SK-N-SH treated with all-trans-retinoic acid at 6 μM for 48 hours (cell line): ENCODE measurements at regions not wholly inside any gene's neighbourhood (a gene's known extent, or its start where the extent isn't known, plus 50 kb on each side); places are given as distances from the start of the nearest gene placed in this dataset.

ENCODE experiments used
- ARNTL ChIP-seq: fragments of 450-650 bp; formaldehyde crosslinking; IDR thresholded peaks from 2 replicates; pipeline ENCODE4 v1.5.0; 2020; ENCODE audit warnings: low read depth, mild to moderate bottlenecking, moderate library complexity, borderline replicate concordance
- BACH2 ChIP-seq: fragments of 250-450 bp; sonication (Bioruptor Pico); IDR thresholded peaks from 2 replicates; pipeline ENCODE4 v1.9.0; 2021; ENCODE audit warnings: mild to moderate bottlenecking, borderline replicate concordance
- ISL1 ChIP-seq: fragments of 250-450 bp; sonication (Bioruptor Pico); IDR thresholded peaks from 2 replicates; pipeline ENCODE4 v2.1.2; 2022; ENCODE audit warnings: mild to moderate bottlenecking, moderate library complexity
- PATZ1 ChIP-seq: fragments of 250-450 bp; sonication (Bioruptor Pico); IDR thresholded peaks from 2 replicates; pipeline ENCODE4 v1.8.0; 2020; ENCODE audit warnings: mild to moderate bottlenecking, moderate library complexity, borderline replicate concordance
- POU6F1 ChIP-seq: fragments of 250-450 bp; sonication (Bioruptor Pico); IDR thresholded peaks from 2 replicates; pipeline ENCODE4 v1.8.0; 2021; ENCODE audit warnings: low read depth, mild to moderate bottlenecking, moderate library complexity, borderline replicate concordance
- PPARA ChIP-seq: fragments of 250-450 bp; sonication (Bioruptor Pico); IDR thresholded peaks from 2 replicates; pipeline ENCODE4 v1.5.0; 2020; ENCODE audit warnings: mild to moderate bottlenecking, borderline replicate concordance
- RARB ChIP-seq: fragments of 250-450 bp; sonication (Bioruptor Pico); IDR thresholded peaks from 2 replicates; pipeline ENCODE4 v1.8.0; 2021; ENCODE audit warnings: mild to moderate bottlenecking, moderate library complexity
- SNAI2 ChIP-seq: fragments of 250-450 bp; sonication (Bioruptor Pico); IDR thresholded peaks from 2 replicates; pipeline ENCODE4 v1.5.0; 2020; ENCODE audit warnings: mild to moderate bottlenecking, moderate library complexity
- TCF4 ChIP-seq: fragments of 250-450 bp; sonication (Bioruptor Pico); IDR thresholded peaks from 2 replicates; pipeline ENCODE4 v1.8.0; 2021; ENCODE audit warnings: mild to moderate bottlenecking, moderate library complexity, borderline replicate concordance
- ZC3H10 ChIP-seq: fragments of 250-450 bp; sonication (Bioruptor Pico); IDR thresholded peaks from 2 replicates; pipeline ENCODE4 v1.5.1; 2021; ENCODE audit warnings: mild to moderate bottlenecking, moderate library complexity
- ZFP3 ChIP-seq: fragments of 250-450 bp; sonication (Bioruptor Pico); IDR thresholded peaks from 2 replicates; pipeline ENCODE4 v1.5.0; 2020; ENCODE audit warnings: mild to moderate bottlenecking, moderate library complexity
- ZFP30 ChIP-seq: fragments of 450-650 bp; formaldehyde crosslinking; IDR thresholded peaks from 2 replicates; pipeline ENCODE4 v1.5.0; 2022; ENCODE audit warnings: mild to moderate bottlenecking, moderate library complexity
- ZNF565 ChIP-seq: fragments of 450-650 bp; formaldehyde crosslinking; conservative IDR thresholded peaks from 2 replicates; pipeline ENCODE4 v1.5.0; 2020; ENCODE audit warnings: low read depth, mild to moderate bottlenecking, moderate library complexity
- ZNF70 ChIP-seq: fragments of 450-650 bp; formaldehyde crosslinking; IDR thresholded peaks from 2 replicates; pipeline ENCODE4 v1.5.0; 2020; ENCODE audit warnings: mild to moderate bottlenecking, moderate library complexity

GRCh38 chr7:121563177-121563576 is 167.1 kb upstream of the FAM3C start:
- no peak for TF ChIP-seq ISL1 (CRISPR knock-in tag)
- TF ChIP-seq TCF4 (CRISPR knock-in tag): no peak
- no peak for TF ChIP-seq PATZ1 (CRISPR knock-in tag)
- no peak for TF ChIP-seq ARNTL (CRISPR knock-in tag)
- TF ChIP-seq ZFP3 (CRISPR knock-in tag): no peak
- TF ChIP-seq RARB (CRISPR knock-in tag): no peak
- no peak for TF ChIP-seq ZC3H10 (CRISPR knock-in tag)
- no peak for TF ChIP-seq ZFP30 (CRISPR knock-in tag)
- no peak for TF ChIP-seq BACH2 (CRISPR knock-in tag)
- TF ChIP-seq POU6F1: no peak
- no peak for TF ChIP-seq PPARA (CRISPR knock-in tag)
- no peak for TF ChIP-seq ZNF70 (CRISPR knock-in tag)
- no peak for TF ChIP-seq ZNF565
- TF ChIP-seq SNAI2: no peak
